ENCODE measurements at regions not wholly inside any gene's neighbourhood (a gene's known extent, or its start where the extent isn't known, plus 50 kb on each side); places are given as distances from the start of the nearest gene placed in this dataset.

- Mint-ChIP-seq H3K27ac (no peak overlapping the region), H3K4me3 (no peak overlapping the region), H3K36me3 (no peaks in the 10 kb centered on the region), H3K4me1 (no peaks in the 10 kb centered on the region), H3K9me3 (no peaks in the 10 kb centered on the region), H3K27me3 (no peaks in the 10 kb centered on the region)
- CTCF ChIA-PET: no interaction called here
- no peak for DNase-seq
Measured at GRCh38 chr7:82701949-82702348, 258.4 kb upstream of the CACNA2D1 start.

GRCh38 chr7:82700741-82701140, 257.2 kb upstream of the CACNA2D1 start:
- Mint-ChIP-seq H3K4me1 (no peaks in the 10 kb centered on the region), H3K9me3 (no peaks in the 10 kb centered on the region), H3K27me3 (no peaks in the 10 kb centered on the region), H3K36me3 (no peaks in the 10 kb centered on the region), H3K27ac (no peak overlapping the region), H3K4me3 (no peak overlapping the region)
- CTCF ChIA-PET: no interaction called here
- no peak for DNase-seq

GRCh38 chr7:82699773-82700186, 256.2 kb upstream of the CACNA2D1 start:
- H3K27ac Mint-ChIP-seq: no peak overlapping the region
- no peaks in the 10 kb centered on the region for H3K27me3 Mint-ChIP-seq
- no peaks in the 10 kb centered on the region for H3K4me1 Mint-ChIP-seq
- CTCF ChIA-PET: no interaction called here
- H3K9me3 Mint-ChIP-seq: no peaks in the 10 kb centered on the region
- no peak for DNase-seq
- no peaks in the 10 kb centered on the region for H3K36me3 Mint-ChIP-seq
- no peak overlapping the region for H3K4me3 Mint-ChIP-seq

GRCh38 chr7:82697897-82698296, 254.3 kb upstream of the CACNA2D1 start:
- no peak overlapping the region for H3K27ac Mint-ChIP-seq
- CTCF ChIA-PET: no interaction called here
- DNase-seq: no peak

GRCh38 chr7:82696631-82697030, 253.1 kb upstream of the CACNA2D1 start:
- Mint-ChIP-seq H3K27me3 (no peaks in the 10 kb centered on the region), H3K9me3 (no peaks in the 10 kb centered on the region), H3K27ac (no peak overlapping the region), H3K36me3 (no peaks in the 10 kb centered on the region), H3K4me3 (no peak overlapping the region), H3K4me1 (no peaks in the 10 kb centered on the region)
- DNase-seq: no peak
- CTCF ChIA-PET: no interaction called here

More at GRCh38 chr7:82697897-82698296, 254.3 kb upstream of the CACNA2D1 start:
- H3K9me3 Mint-ChIP-seq: no peaks in the 10 kb centered on the region
- no peak overlapping the region for H3K4me3 Mint-ChIP-seq
- H3K27me3 Mint-ChIP-seq: no peaks in the 10 kb centered on the region
- H3K36me3 Mint-ChIP-seq: no peaks in the 10 kb centered on the region
- H3K4me1 Mint-ChIP-seq: no peaks in the 10 kb centered on the region

GRCh38 chr7:82694022-82694421, 250.4 kb upstream of the CACNA2D1 start:
- no peaks in the 10 kb centered on the region for H3K27me3 Mint-ChIP-seq
- no peak overlapping the region for H3K4me3 Mint-ChIP-seq
- DNase-seq: no peak
- H3K9me3 Mint-ChIP-seq: no peaks in the 10 kb centered on the region
- H3K36me3 Mint-ChIP-seq: no peaks in the 10 kb centered on the region
- H3K27ac Mint-ChIP-seq: no peak overlapping the region
- CTCF ChIA-PET: interaction anchor here (1.3 kb wide), 1 partner anchor 187 kb away, joined by 5 read pairs; no protein-coding TSS in a partner anchor
- no peaks in the 10 kb centered on the region for H3K4me1 Mint-ChIP-seq

- H3K4me3 Mint-ChIP-seq: no peak overlapping the region
- H3K4me1 Mint-ChIP-seq: no peaks in the 10 kb centered on the region
- no peaks in the 10 kb centered on the region for H3K27me3 Mint-ChIP-seq
- no peak overlapping the region for H3K27ac Mint-ChIP-seq
- CTCF ChIA-PET: no interaction called here
- no peak for DNase-seq
- no peaks in the 10 kb centered on the region for H3K36me3 Mint-ChIP-seq
- no peaks in the 10 kb centered on the region for H3K9me3 Mint-ChIP-seq
Measured at GRCh38 chr7:82690929-82691328, 247.4 kb upstream of the CACNA2D1 start.

GRCh38 chr7:82685214-82685613, 241.6 kb upstream of the CACNA2D1 start:
- H3K36me3 Mint-ChIP-seq: no peaks in the 10 kb centered on the region
- no peaks in the 10 kb centered on the region for H3K9me3 Mint-ChIP-seq
- H3K27ac Mint-ChIP-seq: no peak overlapping the region
- no peaks in the 10 kb centered on the region for H3K27me3 Mint-ChIP-seq
- H3K4me1 Mint-ChIP-seq: no peaks in the 10 kb centered on the region
- no peak for DNase-seq
- CTCF ChIA-PET: no interaction called here
- H3K4me3 Mint-ChIP-seq: no peak overlapping the region

GRCh38 chr7:82678716-82679115, 235.1 kb upstream of the CACNA2D1 start:
- Mint-ChIP-seq H3K4me3 (no peak overlapping the region), H3K9me3 (peaks cover 12% of the 10 kb centered on the region), H3K4me1 (peaks cover 28% of the 10 kb centered on the region), H3K36me3 (peaks cover 4% of the 10 kb centered on the region), H3K27me3 (no peaks in the 10 kb centered on the region), H3K27ac (peak overlapping the region; percentile 84)
- CTCF ChIA-PET: no interaction called here
- no peak for DNase-seq

- no peak for DNase-seq
- Mint-ChIP-seq H3K36me3 (peaks cover 4% of the 10 kb centered on the region), H3K27ac (peak overlapping the region; percentile 84), H3K4me3 (no peak overlapping the region), H3K27me3 (no peaks in the 10 kb centered on the region), H3K9me3 (peaks cover 12% of the 10 kb centered on the region), H3K4me1 (peaks cover 28% of the 10 kb centered on the region)
- CTCF ChIA-PET: no interaction called here
Measured at GRCh38 chr7:82678259-82678658, 234.7 kb upstream of the CACNA2D1 start.

- H3K36me3 Mint-ChIP-seq: peaks cover 4% of the 10 kb centered on the region
- H3K27ac Mint-ChIP-seq: peak overlapping the region; percentile 90
- peak; percentile 67 for DNase-seq
- no peaks in the 10 kb centered on the region for H3K27me3 Mint-ChIP-seq
- CTCF ChIA-PET: no interaction called here
- no peak overlapping the region for H3K4me3 Mint-ChIP-seq
- H3K4me1 Mint-ChIP-seq: peaks cover 28% of the 10 kb centered on the region
- H3K9me3 Mint-ChIP-seq: peaks cover 12% of the 10 kb centered on the region
Measured at GRCh38 chr7:82677493-82677892, 233.9 kb upstream of the CACNA2D1 start.

- Mint-ChIP-seq H3K4me3 (no peak overlapping the region), H3K9me3 (peaks cover 12% of the 10 kb centered on the region), H3K27me3 (no peaks in the 10 kb centered on the region), H3K27ac (peak overlapping the region; percentile 35), H3K36me3 (peaks cover 4% of the 10 kb centered on the region), H3K4me1 (peaks cover 28% of the 10 kb centered on the region)
- DNase-seq: no peak
- CTCF ChIA-PET: no interaction called here
Measured at GRCh38 chr7:82676777-82677463, 233.3 kb upstream of the CACNA2D1 start.

GRCh38 chr7:82675396-82675795, 231.8 kb upstream of the CACNA2D1 start:
- Mint-ChIP-seq H3K9me3 (peaks cover 12% of the 10 kb centered on the region), H3K27me3 (no peaks in the 10 kb centered on the region), H3K36me3 (peaks cover 4% of the 10 kb centered on the region), H3K27ac (no peak overlapping the region), H3K4me3 (no peak overlapping the region), H3K4me1 (peaks cover 28% of the 10 kb centered on the region)
- no peak for DNase-seq
- CTCF ChIA-PET: no interaction called here

GRCh38 chr7:82674268-82674667, 230.7 kb upstream of the CACNA2D1 start:
- H3K9me3 Mint-ChIP-seq: peaks cover 6% of the 10 kb centered on the region
- no peak overlapping the region for H3K27ac Mint-ChIP-seq
- peaks cover 4% of the 10 kb centered on the region for H3K36me3 Mint-ChIP-seq
- H3K4me1 Mint-ChIP-seq: peaks cover 21% of the 10 kb centered on the region
- CTCF ChIA-PET: no interaction called here
- H3K4me3 Mint-ChIP-seq: no peak overlapping the region
- no peak for DNase-seq
- H3K27me3 Mint-ChIP-seq: no peaks in the 10 kb centered on the region

GRCh38 chr7:82672078-82672477, 228.5 kb upstream of the CACNA2D1 start:
- Mint-ChIP-seq H3K4me1 (peaks cover 6% of the 10 kb centered on the region), H3K36me3 (peaks cover 4% of the 10 kb centered on the region), H3K4me3 (no peak overlapping the region), H3K27ac (no peak overlapping the region), H3K27me3 (no peaks in the 10 kb centered on the region), H3K9me3 (peaks cover 6% of the 10 kb centered on the region)
- CTCF ChIA-PET: no interaction called here
- DNase-seq: no peak
